ENCODE measurements at regions not wholly inside any gene's neighbourhood (a gene's known extent, or its start where the extent isn't known, plus 50 kb on each side); places are given as distances from the start of the nearest gene placed in this dataset.

DNA sequence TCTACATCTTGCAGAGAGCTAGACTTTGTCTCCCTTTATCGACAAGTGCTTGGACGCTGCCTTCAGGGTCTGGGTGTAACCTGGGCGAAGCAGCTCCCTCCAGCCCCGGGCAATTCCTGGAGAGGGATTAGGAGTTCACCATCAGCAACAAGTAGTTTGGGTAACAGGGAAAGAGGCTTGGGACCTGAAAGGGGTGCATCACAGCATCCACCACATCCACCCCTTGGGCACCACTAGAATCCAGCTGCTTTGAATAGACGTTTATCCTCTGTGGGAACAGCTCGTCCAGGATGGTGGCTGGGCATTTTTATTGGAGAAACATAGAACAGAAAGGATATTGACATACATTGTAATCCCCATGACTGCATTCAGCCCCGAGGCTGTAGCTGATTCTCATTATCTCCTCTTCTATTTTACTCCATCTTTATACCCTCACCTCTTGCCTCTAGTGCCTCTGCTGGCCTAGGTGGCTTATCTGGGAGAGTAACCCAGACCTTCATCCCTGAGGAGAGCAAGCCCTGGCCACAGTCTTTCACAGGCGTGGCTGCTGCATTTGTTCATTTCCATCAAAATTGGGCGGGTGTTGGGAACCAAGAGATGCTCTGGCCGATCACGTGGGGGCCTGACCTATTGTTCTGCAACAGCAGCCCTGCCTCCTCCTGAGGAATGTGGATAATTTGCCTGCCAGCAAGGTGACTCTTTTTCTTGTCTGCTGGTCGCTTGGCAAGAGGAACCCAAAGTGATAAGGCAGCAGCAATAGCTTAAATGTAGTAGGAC is 109.2 kb upstream of the RALGAPA2 start:
- BruUV-seq (replicated peaks), result no TSS peak
- H3K4me1 ChIP-seq (replicated peaks in 1 of 2; ENCODE audit: control insufficient read depth in 2 of 2, insufficient read depth in 2 of 2, low read length in 2 of 2), result no peaks in the 10 kb centered on the region; a peak in 1 of 5 replicates
- H3K27ac ChIP-seq (ENCODE audit: extremely low read depth, low read depth, low read length), result no peak overlapping the region
- TF ChIP-seq, protein P1, sequence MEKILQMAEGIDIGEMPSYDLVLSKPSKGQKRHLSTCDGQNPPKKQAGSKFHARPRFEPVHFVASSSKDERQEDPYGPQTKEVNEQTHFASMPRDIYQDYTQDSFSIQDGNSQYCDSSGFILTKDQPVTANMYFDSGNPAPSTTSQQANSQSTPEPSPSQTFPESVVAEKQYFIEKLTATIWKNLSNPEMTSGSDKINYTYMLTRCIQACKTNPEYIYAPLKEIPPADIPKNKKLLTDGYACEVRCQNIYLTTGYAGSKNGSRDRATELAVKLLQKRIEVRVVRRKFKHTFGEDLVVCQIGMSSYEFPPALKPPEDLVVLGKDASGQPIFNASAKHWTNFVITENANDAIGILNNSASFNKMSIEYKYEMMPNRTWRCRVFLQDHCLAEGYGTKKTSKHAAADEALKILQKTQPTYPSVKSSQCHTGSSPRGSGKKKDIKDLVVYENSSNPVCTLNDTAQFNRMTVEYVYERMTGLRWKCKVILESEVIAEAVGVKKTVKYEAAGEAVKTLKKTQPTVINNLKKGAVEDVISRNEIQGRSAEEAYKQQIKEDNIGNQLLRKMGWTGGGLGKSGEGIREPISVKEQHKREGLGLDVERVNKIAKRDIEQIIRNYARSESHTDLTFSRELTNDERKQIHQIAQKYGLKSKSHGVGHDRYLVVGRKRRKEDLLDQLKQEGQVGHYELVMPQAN (IDR thresholded peaks at IDR 0.05; ENCODE audit: borderline replicate concordance), result no peak
- TF ChIP-seq MTA1 (IDR thresholded peaks at IDR 0.05; ENCODE audit: borderline replicate concordance), result no peak
- no peaks in the 10 kb centered on the region for H4K20me1 ChIP-seq (replicated peaks; ENCODE audit: control insufficient read depth, insufficient read depth, low read length)
- no peak overlapping the region for H2AFZ ChIP-seq (ENCODE audit: low read depth, low read length)
- peaks cover 0 to 6% of the 10 kb centered on the region in 2 experiments; a peak in 3 of 5 replicates for H3K27me3 ChIP-seq (ENCODE audit: control insufficient read depth in 2 of 2, insufficient read depth in 2 of 2, low read length in 2 of 2)
- FAIRE-seq (no peak), ATAC-seq (no peak), DNase-seq (ENCODE audit: extremely low read depth in 1 of 4, low spot score in 3 of 4) (no peak)
- ChIA-PET POLR2A (no interaction called here), CTCF (ENCODE audit: low intra/inter-chr PET ratio) (no interaction called here)
- in situ Hi-C loops (cut with MboI), result loop anchor here (25.0 kb wide), 1 partner anchor 734 kb away; no protein-coding TSS in a partner anchor
- no peaks in the 10 kb centered on the region for H3K36me3 ChIP-seq (ENCODE audit: control insufficient read depth, insufficient read depth, low read length)
- no peaks in the 10 kb centered on the region for H3K9me1 ChIP-seq (ENCODE audit: control insufficient read depth, insufficient read depth, low read length)
- no peaks in the 10 kb centered on the region for H3K9me3 ChIP-seq (replicated peaks; ENCODE audit: control insufficient read depth, insufficient read depth, low read depth, low read length)
- no peak overlapping the region for H3K4me3 ChIP-seq
- intact Hi-C loops (cut with micrococcal nuclease), result no loop called here
- under 1% methylated on average over 9 of the region's 12 CpGs for WGBS (ENCODE audit: insufficient coverage, low coverage, missing lambda C conversion rate)
- no peak overlapping the region for H3K4me2 ChIP-seq (ENCODE audit: insufficient read depth, low read length)
- no peaks in the 10 kb centered on the region for H3K79me2 ChIP-seq (ENCODE audit: control insufficient read depth, insufficient read depth, low read length)
- no peak overlapping the region for H3K9ac ChIP-seq (ENCODE audit: insufficient read depth in 1 of 2, low read depth in 2 of 2, low read length in 2 of 2)

Data from K562 (cell line).